RPMI8226 (cell line): ENCODE measurements at regions not wholly inside any gene's neighbourhood (a gene's known extent, or its start where the extent isn't known, plus 50 kb on each side); places are given as distances from the start of the nearest gene placed in this dataset.

ENCODE experiments used
- DNase-seq: peaks from one replicate; pipeline ENCODE4 v3.0.0-alpha.2; 2015

DNA sequence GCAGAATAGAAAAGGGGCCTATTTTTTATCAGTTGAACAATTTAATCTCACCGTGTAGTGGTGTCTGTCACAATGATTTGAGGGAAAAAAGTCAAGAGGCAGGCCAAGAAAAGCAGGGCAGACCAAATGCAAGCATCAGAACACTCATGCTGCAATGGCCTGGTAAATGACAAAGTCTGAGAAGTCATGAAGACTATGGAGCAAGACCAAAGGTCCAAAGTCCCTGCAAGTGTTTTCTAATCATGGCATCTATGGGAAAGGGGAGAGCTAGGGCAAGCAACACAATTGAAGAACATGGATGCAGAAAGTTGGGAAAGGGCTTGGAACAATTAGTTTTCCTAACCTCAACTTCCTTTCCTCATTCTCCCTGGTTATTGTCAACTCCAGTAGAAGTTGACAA lies 147.7 kb upstream of the TLL1 start:
- no peak for DNase-seq

DNA sequence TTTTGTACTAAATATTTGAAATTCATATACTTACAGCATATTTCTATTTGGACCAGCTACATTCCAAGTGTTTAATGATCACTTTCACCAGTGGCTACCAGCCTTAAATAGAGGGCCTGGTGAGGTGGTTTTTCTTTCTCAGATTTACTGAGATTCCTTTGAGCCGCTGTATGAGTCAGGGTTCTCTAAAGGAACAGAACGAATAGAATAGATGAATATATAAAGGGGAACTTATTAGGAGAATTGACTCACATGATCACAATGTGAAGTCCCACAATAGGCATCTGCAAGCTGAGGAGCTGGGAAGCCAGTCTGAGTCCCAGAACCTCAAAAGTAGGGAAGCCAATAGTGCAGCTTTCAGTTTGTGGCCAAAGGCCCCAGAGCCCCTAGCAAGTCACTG lies 146.2 kb upstream of the TLL1 start:
- DNase-seq: no peak

DNA sequence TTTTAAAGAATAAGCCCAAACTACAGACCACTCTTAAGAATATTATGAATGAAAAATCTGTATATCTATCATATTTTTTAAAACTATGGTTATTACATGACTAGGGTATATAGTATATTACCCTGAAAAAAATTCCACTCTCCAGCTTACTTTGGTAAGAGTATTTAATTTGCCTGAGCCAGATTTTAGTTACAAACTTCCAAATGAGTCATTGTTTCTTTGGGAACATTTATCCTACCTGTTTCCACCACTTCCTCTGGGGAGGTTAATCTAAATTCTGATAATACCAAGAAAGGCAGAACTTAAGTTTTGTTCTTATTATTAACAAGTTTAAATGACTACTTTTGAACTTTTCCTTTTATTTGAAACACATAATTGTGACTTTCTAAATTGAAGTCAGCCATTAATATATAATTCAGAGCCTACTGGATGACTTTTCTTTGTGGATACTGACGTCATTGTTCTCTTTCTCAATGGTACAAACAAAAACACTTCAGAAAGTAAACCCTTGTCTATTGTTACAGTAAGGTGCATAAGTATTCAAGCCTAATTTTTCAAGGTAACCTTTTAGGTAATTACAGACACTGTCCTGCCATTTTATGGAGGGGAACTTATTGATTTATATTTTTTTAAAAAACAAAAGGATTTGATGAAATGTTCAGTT lies 135.6 kb upstream of the TLL1 start:
- no peak for DNase-seq

DNA sequence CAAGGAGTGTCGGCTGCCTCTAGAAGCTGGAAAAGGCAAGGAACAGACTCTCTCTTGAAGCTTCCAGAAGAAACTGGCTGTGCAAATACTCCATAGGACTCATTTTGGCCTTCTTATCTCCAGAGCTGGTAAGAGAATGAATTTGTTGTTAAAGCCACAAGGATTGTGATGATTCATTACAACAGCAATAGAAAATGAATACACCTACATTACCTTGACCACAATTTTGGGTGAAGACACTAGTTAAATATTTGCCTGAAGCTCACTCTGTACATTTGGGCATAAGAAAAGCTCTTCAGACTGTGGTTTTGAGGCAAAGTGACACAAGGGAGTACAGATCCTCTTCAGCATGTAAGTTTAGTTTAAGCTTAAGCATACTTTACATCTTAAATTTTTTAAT lies 134.5 kb upstream of the TLL1 start:
- DNase-seq: no peak

DNA sequence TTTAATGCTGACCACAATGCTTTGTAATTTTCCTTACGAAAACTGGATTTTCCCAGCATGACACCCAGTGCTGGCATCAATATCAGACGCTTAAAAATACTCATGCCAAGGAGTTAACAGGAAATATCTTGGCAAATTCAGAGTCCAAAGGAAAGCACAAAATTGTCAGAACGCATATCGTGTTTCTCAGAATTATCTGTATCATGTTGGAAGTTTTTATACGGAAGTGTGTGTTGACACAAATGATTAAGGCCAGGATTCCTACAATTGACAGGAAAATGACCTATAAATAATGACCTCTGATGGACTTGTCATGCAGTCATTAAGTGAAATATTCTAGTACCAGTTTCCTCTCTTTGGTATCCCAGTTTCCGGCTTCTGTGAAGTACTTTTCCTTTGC lies 132.1 kb upstream of the TLL1 start:
- no peak for DNase-seq

- no peak for DNase-seq
Observed at GRCh38 chr4:165743422-165743821, 129.6 kb upstream of the TLL1 start.

GRCh38 chr4:165744370-165744769 lies 128.7 kb upstream of the TLL1 start:
- no peak for DNase-seq

GRCh38 chr4:165748321-165748720 lies 124.7 kb upstream of the TLL1 start:
- DNase-seq: no peak

DNA sequence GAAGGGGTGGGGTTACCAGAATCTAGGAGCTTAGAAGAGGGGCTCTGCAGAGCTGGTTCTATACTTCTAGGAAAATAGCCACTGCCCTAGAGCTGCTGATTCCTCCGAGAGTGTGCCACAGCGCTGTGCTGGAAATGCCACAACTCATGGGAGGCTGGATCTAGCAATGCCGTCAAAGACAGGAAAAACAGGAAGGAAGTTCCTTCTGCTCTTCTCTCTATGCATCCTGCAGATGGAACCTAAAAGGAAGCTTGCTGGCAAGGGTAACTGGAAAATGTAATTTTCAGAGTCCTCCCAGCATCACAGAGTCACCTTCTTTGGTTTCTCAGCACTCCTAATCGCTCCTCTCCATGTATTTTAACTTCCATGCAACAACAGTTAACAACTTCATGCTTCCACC lies 121.2 kb upstream of the TLL1 start:
- no peak for DNase-seq

- no peak for DNase-seq
Observed at GRCh38 chr4:165754664-165755063, 118.4 kb upstream of the TLL1 start.

DNA sequence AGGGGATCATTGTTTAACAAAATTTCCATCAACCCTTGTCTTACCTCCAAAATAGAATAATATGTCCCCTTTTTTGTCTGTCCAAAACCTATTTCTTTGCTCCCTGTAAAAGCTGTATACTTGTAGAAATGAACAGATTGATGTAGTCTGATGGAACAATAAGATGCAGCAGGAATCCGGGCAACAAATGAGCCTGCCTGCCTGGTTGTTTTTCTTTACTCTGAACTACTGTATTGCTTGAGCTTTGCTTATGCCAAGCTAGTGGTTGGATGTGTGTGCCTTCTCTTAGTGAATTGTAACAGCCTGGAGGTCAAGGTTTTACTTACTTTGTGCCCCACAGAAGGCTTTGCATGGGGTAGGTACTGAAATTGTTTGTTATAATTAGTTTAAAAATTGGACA lies 116.2 kb upstream of the TLL1 start:
- DNase-seq: no peak

DNA sequence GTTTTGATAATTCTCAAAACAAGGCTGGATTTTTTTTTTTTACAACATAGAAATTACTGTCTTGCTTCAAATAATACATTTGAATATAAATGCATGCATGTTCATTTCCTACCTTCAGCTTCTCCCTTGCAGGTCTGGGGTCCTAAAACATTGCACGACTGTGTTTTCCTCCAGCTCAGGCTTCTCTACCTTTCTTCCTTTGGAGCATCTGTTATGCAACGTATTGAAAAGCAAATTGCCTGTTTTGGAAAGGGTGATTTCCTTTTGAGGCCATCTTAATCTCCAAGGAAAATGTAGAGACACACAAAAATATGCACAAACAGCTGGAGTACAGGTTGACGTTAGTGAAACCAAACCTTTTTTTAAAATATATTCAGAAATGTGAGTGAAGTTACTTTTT lies 115.6 kb upstream of the TLL1 start:
- DNase-seq: no peak

- DNase-seq: no peak
Observed at GRCh38 chr4:165758086-165758485, 115.0 kb upstream of the TLL1 start.

DNA sequence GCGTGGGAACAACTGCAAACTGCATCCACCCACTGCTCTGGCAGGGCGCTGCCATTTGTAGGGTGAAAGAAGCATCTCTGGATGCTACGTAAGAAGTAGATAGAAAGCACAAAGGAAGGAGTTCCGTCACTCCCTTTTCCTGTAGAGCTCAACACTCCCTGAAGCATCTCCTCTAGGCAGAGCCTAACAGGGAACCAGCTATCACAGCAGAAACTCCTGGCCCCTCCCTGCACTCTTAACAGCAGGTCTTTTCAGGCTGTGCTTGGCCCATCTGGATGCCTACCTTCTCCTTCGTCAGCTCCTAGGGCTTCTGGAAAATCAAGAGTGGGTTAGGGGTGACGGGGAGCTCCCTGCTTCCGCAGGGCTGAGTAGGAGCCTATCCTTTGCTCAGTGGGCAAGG lies 112.9 kb upstream of the TLL1 start:
- no peak for DNase-seq

- DNase-seq: no peak
Observed at GRCh38 chr4:165761963-165762362, 111.1 kb upstream of the TLL1 start.

DNA sequence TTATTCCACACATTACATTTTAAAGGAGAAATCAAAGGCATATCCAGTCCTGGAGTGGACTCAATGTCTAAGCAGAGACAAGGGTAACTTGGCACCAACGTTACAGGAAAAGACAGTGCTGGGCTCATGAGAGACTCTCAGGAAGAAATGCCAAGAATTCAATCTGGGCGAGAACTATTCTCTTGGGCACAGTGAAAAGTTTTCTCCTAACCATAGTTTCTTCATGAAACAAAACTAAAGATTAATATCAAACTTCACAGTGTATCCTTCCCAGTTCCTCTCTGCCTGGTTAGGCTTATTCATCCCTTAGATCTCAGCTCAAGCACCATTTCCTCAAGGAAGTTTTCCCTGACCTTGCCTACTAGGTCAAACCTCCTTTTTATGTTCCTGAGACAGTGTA lies 109.4 kb upstream of the TLL1 start:
- no peak for DNase-seq

DNA sequence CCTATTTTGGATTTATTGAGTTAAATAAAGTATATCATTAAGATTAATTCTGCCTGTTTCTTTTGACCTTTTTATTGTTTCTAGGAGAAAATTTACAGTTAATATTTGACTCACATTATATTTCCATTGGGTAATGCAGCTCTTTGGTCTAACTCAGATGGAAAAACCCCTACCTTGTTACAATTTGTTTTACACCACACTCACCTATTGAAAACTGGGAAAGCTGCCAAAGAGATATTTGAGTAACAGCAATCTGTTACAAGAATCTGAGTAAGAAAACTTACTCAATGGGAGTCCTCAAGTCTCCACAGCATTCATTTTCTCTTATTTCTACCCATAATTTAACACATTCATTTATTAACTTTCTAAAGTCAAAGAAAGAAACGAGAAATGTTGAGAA lies 108.0 kb upstream of the TLL1 start:
- DNase-seq: no peak

- no peak for DNase-seq
Observed at GRCh38 chr4:165766018-165766417, 107.0 kb upstream of the TLL1 start.

DNA sequence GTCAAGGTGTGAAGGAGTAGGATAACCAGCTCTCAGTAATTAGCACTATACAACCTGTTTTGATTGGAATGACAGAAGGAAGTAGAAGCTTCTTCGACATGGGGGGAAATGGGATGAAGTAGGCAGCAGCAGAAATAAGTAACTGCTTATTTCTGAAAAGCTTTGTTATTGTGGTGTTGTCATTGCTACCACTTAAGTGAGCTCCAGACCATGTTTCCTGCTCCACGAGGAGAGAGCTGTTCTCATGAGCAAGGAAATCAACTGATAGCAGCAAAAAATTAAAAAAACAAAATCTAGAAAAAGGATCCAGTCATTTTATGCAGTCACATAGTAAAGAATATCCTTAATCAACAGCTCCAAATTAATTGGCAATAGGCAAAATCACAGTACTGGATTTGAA lies 106.1 kb upstream of the TLL1 start:
- no peak for DNase-seq

- DNase-seq: no peak
Observed at GRCh38 chr4:165767671-165768070, 105.4 kb upstream of the TLL1 start.

GRCh38 chr4:165768281-165768680 lies 104.8 kb upstream of the TLL1 start:
- DNase-seq: no peak

GRCh38 chr4:165774326-165774725 lies 98.7 kb upstream of the TLL1 start:
- no peak for DNase-seq

DNA sequence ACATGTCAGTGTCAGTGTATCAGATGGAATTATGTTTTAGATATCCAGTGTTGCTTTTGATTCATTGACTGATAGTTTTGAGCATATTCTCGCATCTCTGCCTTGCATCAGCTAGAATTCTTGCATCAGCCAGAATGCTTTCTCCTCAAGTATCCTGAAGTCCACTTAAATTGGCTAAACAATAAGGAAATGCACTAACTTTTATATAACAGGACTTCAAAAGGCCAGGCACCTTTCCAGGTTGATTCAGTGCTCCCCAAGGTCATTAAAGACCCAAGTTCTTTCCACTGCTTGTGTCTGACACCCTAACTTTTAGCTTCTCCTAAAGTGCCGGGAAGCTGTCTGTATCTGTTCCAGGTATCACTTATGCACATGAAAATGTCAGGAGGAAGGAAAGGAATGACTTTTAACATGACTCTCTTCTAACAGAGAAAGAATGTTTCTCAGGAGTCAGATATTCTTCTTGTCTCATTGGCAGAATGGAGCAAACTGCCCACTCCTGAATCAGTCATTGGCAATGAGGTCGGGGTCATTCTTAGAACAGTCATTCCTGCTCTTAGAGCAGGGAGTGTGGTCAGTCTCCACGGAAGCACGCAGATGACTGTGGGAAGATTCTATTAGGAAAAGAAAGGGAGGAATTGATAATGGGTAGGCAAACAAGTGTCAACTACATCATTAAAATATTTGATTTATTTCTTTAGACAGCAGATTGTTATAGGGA lies 92.9 kb upstream of the TLL1 start:
- no peak for DNase-seq

DNA sequence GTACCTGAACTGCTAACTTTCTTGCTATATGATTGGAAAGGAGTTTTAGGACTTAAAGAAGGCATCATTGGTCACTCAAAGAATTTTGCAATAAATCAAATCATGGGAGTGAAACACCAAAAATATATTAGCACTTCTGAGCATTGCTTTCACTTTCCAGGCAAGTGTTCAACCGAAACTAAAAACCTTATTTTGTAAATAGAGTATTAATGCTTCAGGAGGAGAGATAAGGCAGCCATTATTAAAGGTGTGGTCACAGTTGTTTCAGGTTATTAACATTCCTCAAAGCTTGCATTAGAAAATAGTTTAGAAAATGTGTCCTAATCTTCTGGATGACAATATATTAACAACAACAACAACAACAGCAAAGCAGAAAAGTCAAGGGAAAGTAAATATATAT lies 92.3 kb upstream of the TLL1 start:
- no peak for DNase-seq

DNA sequence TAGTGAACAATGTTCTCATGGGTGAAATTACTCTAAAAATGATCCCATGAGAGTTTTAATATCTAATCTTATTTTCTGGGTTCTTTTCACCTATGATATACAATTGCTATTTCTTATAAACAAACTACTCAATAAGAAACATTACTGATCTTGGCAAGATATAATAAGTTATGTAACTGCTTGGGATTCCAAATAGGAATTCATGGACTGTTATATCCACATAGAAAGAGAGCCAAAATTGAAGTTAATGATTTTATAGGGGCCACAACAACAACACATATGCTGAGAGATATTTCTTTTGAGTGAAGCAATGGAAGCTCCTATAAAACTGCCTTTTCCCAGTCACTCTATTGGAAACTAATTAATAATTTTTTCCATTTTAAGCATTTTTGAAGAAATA lies 90.4 kb upstream of the TLL1 start:
- DNase-seq: no peak
